ENCODE measurements at regions not wholly inside any gene's neighbourhood (a gene's known extent, or its start where the extent isn't known, plus 50 kb on each side); places are given as distances from the start of the nearest gene placed in this dataset.

- intact Hi-C loops (cut with DNase I) = no loop called here
- DNase-seq = no peak
- Histone ChIP-seq H3K4me1 (no peaks in the 10 kb centered on the region), H3K36me3 (replicated peaks in 1 of 2; ENCODE audit: insufficient read depth in 1 of 2, low read depth in 2 of 2) (no peaks in the 10 kb centered on the region), H3K27me3 (no peaks in the 10 kb centered on the region), H3K27ac (no peak overlapping the region), H3K4me3 (no peak overlapping the region), H3K9me3 (no peaks in the 10 kb centered on the region)
- ATAC-seq = no peak
- no peak for TF ChIP-seq CTCF (IDR thresholded peaks at IDR 0.05)
- no peak for TF ChIP-seq POLR2A (IDR thresholded peaks at IDR 0.05)
Measured at GRCh38 chrX:69231903-69232302, 66.7 kb upstream of the PJA1 start.

DNA sequence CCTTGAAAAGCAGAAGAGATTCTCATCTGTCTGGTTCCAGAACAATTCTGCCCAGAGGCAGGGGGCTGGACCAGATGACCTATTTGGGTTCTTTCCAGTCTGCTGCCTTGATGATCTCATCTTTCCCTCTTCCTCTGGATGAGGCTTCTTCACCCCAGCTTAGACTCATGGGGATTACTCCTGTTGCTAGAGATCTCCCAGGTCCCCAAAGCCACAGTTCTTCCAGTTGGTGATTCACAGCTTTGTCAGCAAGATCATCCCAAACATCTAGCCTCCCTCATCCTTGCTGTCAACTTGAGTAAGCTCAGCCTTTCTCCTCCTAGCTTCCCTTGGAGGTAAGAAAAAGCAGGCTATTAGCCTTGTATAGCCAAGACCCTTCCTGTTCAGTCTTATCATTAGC, 64.2 kb upstream of the PJA1 start:
- DNase-seq (peak in 1 of 4 donors; percentile 2), ATAC-seq (no peak)
- intact Hi-C loops (cut with DNase I) = loop anchor here (10.0 kb wide), 1 partner anchor 405 kb away; the partner anchor contains the start of gene EFNB1
- TF ChIP-seq POLR2A (IDR thresholded peaks at IDR 0.05) = no peak
- TF ChIP-seq CTCF (IDR thresholded peaks at IDR 0.05) = no peak
- H3K27ac ChIP-seq = no peak overlapping the region
- H3K4me3 ChIP-seq = no peak overlapping the region
- H3K27me3 ChIP-seq = no peaks in the 10 kb centered on the region
- no peaks in the 10 kb centered on the region for H3K36me3 ChIP-seq (replicated peaks in 1 of 2; ENCODE audit: insufficient read depth in 1 of 2, low read depth in 2 of 2)
- no peaks in the 10 kb centered on the region for H3K4me1 ChIP-seq
- H3K9me3 ChIP-seq = no peaks in the 10 kb centered on the region

GRCh38 chrX:69228732-69229131, 63.5 kb upstream of the PJA1 start:
- no peaks in the 10 kb centered on the region for H3K36me3 ChIP-seq (replicated peaks in 1 of 2; ENCODE audit: insufficient read depth in 1 of 2, low read depth in 2 of 2)
- no peak overlapping the region for H3K27ac ChIP-seq
- DNase-seq (no peak), ATAC-seq (no peak)
- no peak overlapping the region for H3K4me3 ChIP-seq
- H3K9me3 ChIP-seq = no peaks in the 10 kb centered on the region
- intact Hi-C loops (cut with DNase I) = loop anchor here (10.0 kb wide), 1 partner anchor 404 kb away; the partner anchor contains the start of gene EFNB1
- 76 to 78% methylated on average over 4 of the region's 4 CpGs for WGBS, 2 donors
- no peaks in the 10 kb centered on the region for H3K4me1 ChIP-seq
- TF ChIP-seq POLR2A (IDR thresholded peaks at IDR 0.05) = no peak
- H3K27me3 ChIP-seq = no peaks in the 10 kb centered on the region

DNA sequence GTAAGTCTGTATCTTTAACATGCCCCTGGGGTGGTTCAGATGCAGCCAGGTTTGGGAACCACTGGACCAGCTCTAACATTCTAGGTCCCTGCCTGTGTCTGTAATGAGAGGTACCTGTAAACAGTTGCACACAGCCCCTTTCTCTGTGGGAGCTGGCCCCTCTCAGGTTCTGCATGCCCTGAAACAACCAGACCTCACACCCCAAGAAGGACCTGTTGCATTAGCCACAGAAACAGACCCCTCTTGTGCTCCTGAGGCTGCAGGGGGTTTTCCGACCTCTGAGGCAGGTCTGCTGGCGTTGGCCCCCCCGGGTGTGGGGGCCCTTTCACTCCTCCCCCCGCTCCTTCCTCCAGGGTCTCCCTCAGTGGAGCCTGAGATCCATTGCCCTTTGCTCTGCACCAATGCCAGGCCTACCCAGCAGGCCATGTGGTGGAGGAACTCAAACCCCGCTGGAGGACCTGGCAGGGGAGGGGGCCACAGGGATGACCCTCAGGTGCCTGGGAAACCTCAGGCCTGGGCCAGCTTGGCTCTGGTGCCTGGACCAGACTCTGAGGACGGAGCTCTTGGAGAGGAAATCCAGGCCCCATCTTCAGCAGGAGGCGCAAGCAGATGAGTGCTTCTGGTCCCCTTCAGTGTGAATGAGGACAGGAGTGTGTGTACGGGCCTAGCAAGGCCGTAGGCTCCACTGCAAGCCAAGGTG, 61.4 kb upstream of the PJA1 start:
- Histone ChIP-seq H3K9me3 (no peaks in the 10 kb centered on the region), H3K36me3 (replicated peaks in 1 of 2; ENCODE audit: insufficient read depth in 1 of 2, low read depth in 2 of 2) (no peaks in the 10 kb centered on the region), H3K4me1 (no peaks in the 10 kb centered on the region), H3K27me3 (no peaks in the 10 kb centered on the region), H3K4me3 (no peak overlapping the region), H3K27ac (no peak overlapping the region)
- WGBS, 2 donors = 79 to 80% methylated on average over 1 to 6 of the region's 9 CpGs
- TF ChIP-seq CTCF (IDR thresholded peaks at IDR 0.05) (no peak), POLR2A (IDR thresholded peaks at IDR 0.05) (no peak)
- DNase-seq = no peak
- intact Hi-C loops (cut with DNase I) = loop anchor here (10.0 kb wide), 1 partner anchor 402 kb away; the partner anchor contains the start of gene EFNB1
- no peak for ATAC-seq

DNA sequence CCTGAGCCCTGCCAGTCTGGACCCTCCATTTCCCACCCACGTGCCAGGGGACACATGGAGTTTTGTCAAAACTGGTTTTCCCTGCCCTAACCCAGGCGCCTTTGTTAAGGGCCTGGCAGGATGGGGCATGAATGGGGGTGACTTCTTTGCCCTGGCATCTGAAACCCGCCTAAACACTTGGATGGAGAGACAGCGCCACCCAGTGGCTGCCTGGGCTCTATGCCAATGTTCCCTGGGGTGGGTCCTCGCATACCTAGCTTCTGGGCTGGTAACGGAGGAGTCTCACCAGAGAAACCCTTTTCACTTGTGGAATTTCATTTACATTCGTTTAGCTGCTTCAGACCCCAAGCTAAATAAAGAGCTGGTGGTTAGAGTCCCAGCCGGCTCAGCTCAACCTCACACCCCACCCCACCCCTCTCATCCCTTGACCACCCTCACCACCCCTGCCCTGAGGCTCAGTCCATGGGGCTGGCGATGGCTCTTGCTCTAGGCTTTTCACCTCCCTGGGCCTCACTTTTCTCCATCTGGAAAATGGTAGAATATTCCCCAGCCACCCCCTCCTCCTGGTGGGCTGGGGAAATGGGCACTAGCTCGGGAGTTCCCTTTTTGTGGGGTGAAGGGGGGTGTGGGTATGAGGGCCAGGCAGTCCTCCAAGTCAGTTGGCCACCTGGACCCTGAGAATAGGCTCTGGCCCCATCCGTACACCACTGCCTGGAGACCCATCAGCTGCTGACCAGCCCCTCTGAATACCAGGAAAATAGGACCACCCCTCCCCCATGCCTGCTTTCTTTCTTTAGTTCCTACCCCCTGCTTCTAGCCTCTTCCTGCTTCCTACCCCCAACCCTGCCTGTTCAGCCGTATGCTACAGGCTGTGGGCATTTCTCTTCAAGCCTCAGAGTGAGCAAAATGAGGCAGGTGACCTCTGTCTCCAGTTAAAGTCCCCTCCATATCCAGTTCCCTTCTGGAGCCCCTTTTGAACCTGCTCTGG, 57.1 kb upstream of the PJA1 start:
- no peak overlapping the region for H3K27ac ChIP-seq
- intact Hi-C loops (cut with DNase I) = loop anchor here (10.0 kb wide), 1 partner anchor 398 kb away; the partner anchor contains the start of gene EFNB1
- H3K27me3 ChIP-seq = no peaks in the 10 kb centered on the region
- no peak overlapping the region for H3K4me3 ChIP-seq
- ATAC-seq = peak; percentile 67
- DNase-seq = peak; percentile 63 to 72 (median 65)
- no peaks in the 10 kb centered on the region for H3K9me3 ChIP-seq
- no peaks in the 10 kb centered on the region for H3K36me3 ChIP-seq (replicated peaks in 1 of 2; ENCODE audit: insufficient read depth in 1 of 2, low read depth in 2 of 2)
- TF ChIP-seq POLR2A (IDR thresholded peaks at IDR 0.05) (no peak), CTCF (IDR thresholded peaks at IDR 0.05) (peak; percentile 45 to 68 (median 64))
- no peaks in the 10 kb centered on the region for H3K4me1 ChIP-seq
- 16 to 21% methylated on average over 4 to 7 of the region's 12 CpGs for WGBS, 2 donors

All from body of pancreas (tissue), 4 donors.